ENCODE measurements at regions not wholly inside any gene's neighbourhood (a gene's known extent, or its start where the extent isn't known, plus 50 kb on each side); places are given as distances from the start of the nearest gene placed in this dataset.

GRCh38 chr5:67728326-67728890 is 487.1 kb upstream of the PIK3R1 start (continued):
- no peak for TF ChIP-seq REST (IDR thresholded peaks at IDR 0.05; ENCODE audit: low read depth, low read length)
- no peak for TF ChIP-seq CBX3 (IDR thresholded peaks at IDR 0.05; ENCODE audit: borderline replicate concordance, low read depth)
- no peak for TF ChIP-seq HDGF (IDR thresholded peaks at IDR 0.05)
- TF ChIP-seq PML (IDR thresholded peaks at IDR 0.05; ENCODE audit: low read length): no peak

- ChIA-PET SMC1A (ENCODE audit: uncharacterized antibody, unreplicated experiment) (no interaction called here), CTCF (no interaction called here), POLR2A (no interaction called here), RAD21 (ENCODE audit: unreplicated experiment) (no interaction called here)
- Histone ChIP-seq H2AFZ (ENCODE audit: control insufficient read depth, low read depth, low read length) (no peak overlapping the region), H3K27me3 (replicated peaks in 1 of 2; ENCODE audit: control insufficient read depth in 2 of 2, insufficient read depth in 2 of 2, low read length in 1 of 2) (no peaks in the 10 kb centered on the region), H3K79me2 (ENCODE audit: control insufficient read depth, insufficient read depth, low read length) (no peaks in the 10 kb centered on the region), H4K20me1 (ENCODE audit: control insufficient read depth, insufficient read depth) (no peaks in the 10 kb centered on the region), H3K9ac (ENCODE audit: control insufficient read depth, insufficient read depth, low read length) (no peak overlapping the region), H3K36me3 (ENCODE audit: control insufficient read depth in 2 of 2, insufficient read depth in 2 of 2, low read length in 1 of 2) (no peaks in the 10 kb centered on the region), H3K4me3 (no peak overlapping the region), H3K9me3 (replicated peaks; ENCODE audit: control insufficient read depth, insufficient read depth, low read length) (no peaks in the 10 kb centered on the region), H3K4me1 (ENCODE audit: control insufficient read depth, insufficient read depth, low read length) (no peaks in the 10 kb centered on the region), H3K4me2 (ENCODE audit: control insufficient read depth, insufficient read depth) (no peak overlapping the region), H3K27ac (ENCODE audit: control insufficient read depth, insufficient read depth) (no peak overlapping the region)
- 0% methylated on average over 1 of the region's 1 CpG for WGBS (ENCODE audit: insufficient coverage, insufficient replicate concordance, low lambda C conversion rate, missing lambda C conversion rate)
- FAIRE-seq: no peak
- in situ Hi-C loops (cut with MboI) (no loop called here), intact Hi-C loops (cut with micrococcal nuclease; ENCODE audit: unreplicated experiment) (no loop called here)
- no peak for DNase-seq (ENCODE audit: low read depth, low spot score)
- no TSS peak for BruUV-seq (replicated peaks)
- no peak for ATAC-seq
- TF ChIP-seq ZBTB33 (IDR thresholded peaks at IDR 0.05) (no peak), CUX1 (IDR thresholded peaks at IDR 0.05; ENCODE audit: insufficient replicate concordance, low read depth, low read length) (no peak), SUZ12 (IDR thresholded peaks at IDR 0.05; ENCODE audit: unreplicated experiment) (no peak), NFXL1 (IDR thresholded peaks at IDR 0.05; ENCODE audit: borderline replicate concordance) (no peak), ATF7 (IDR thresholded peaks at IDR 0.05; ENCODE audit: low read depth) (no peak), POU2F2 (IDR thresholded peaks at IDR 0.05; ENCODE audit: borderline replicate concordance, low read depth, low read length) (no peak), RAD21 (IDR thresholded peaks at IDR 0.05; ENCODE audit: insufficient read depth, low read depth, low read length) (no peak), CEBPB (IDR thresholded peaks at IDR 0.05; ENCODE audit: borderline replicate concordance in 1 of 2, low read depth in 2 of 2, low read length in 2 of 2) (no peak), JUNB (IDR thresholded peaks at IDR 0.05) (no peak), MYB (IDR thresholded peaks at IDR 0.05; ENCODE audit: borderline replicate concordance, low read depth, low read length) (no peak)
These were observed 490.0 kb upstream of the PIK3R1 start for GRCh38 chr5:67725604-67726003.
